ENCODE measurements at regions not wholly inside any gene's neighbourhood (a gene's known extent, or its start where the extent isn't known, plus 50 kb on each side); places are given as distances from the start of the nearest gene placed in this dataset.

DNA sequence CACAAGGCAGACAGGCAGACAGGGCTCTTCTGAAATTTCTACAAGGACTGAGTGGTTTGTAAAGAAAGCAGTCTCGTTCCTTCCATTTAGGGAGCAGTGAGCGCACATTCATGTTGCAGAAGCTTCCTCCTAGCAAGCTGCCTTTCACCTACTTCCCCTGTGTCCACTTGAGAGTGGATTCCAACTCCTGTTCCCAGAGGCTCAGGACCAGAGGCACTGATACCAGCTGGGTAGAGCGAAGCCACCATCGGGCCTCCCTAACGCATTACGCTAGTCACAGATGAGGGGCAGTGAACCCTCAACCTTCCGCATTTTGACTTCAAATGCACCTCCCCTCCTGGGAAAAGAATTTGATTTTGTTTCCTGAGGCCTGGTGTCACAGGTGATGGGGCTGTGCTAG is 215.8 kb downstream of the SIPA1L2 start:
- Histone ChIP-seq H3K27me3 (ENCODE audit: low read length) (no peaks in the 10 kb centered on the region), H3K27ac (ENCODE audit: low read length) (no peak overlapping the region), H3K9me2 (replicated peaks; ENCODE audit: low read length) (no peaks in the 10 kb centered on the region), H3K4me3 (ENCODE audit: low read length) (no peak overlapping the region), H3K79me2 (ENCODE audit: low read length) (no peaks in the 10 kb centered on the region), H3F3A (ENCODE audit: low read length, unreplicated experiment) (no peaks in the 10 kb centered on the region), H4K20me1 (ENCODE audit: low read length) (no peaks in the 10 kb centered on the region), H2AFZ (ENCODE audit: low read length) (no peak overlapping the region), H3K4me1 (ENCODE audit: insufficient read depth, low read length) (peaks cover 14% of the 10 kb centered on the region), H3K4me2 (ENCODE audit: low read length) (no peak overlapping the region), H3K9me3 (ENCODE audit: low read length) (peaks cover 10% of the 10 kb centered on the region; the same call in 1 of the 2 replicates), H3K9ac (ENCODE audit: low read length) (no peak overlapping the region), H3K36me3 (ENCODE audit: low read depth, low read length) (peaks cover 5% of the 10 kb centered on the region)
- ATAC-seq (no peak), DNase-seq (no peak)
- TF ChIP-seq, protein P1, sequence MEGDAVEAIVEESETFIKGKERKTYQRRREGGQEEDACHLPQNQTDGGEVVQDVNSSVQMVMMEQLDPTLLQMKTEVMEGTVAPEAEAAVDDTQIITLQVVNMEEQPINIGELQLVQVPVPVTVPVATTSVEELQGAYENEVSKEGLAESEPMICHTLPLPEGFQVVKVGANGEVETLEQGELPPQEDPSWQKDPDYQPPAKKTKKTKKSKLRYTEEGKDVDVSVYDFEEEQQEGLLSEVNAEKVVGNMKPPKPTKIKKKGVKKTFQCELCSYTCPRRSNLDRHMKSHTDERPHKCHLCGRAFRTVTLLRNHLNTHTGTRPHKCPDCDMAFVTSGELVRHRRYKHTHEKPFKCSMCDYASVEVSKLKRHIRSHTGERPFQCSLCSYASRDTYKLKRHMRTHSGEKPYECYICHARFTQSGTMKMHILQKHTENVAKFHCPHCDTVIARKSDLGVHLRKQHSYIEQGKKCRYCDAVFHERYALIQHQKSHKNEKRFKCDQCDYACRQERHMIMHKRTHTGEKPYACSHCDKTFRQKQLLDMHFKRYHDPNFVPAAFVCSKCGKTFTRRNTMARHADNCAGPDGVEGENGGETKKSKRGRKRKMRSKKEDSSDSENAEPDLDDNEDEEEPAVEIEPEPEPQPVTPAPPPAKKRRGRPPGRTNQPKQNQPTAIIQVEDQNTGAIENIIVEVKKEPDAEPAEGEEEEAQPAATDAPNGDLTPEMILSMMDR (conservative IDR thresholded peaks at IDR 0.05; ENCODE audit: low read depth, low read length), result no peak
- no peak for TF ChIP-seq EZH2 (IDR thresholded peaks at IDR 0.05; ENCODE audit: low read length, unreplicated experiment)
- no peak for TF ChIP-seq EZH2phosphoT487 (IDR thresholded peaks at IDR 0.05; ENCODE audit: borderline replicate concordance, low read length)
- intact Hi-C loops (cut with micrococcal nuclease), result no loop called here
- ChIA-PET POLR2A (ENCODE audit: unreplicated experiment) (no interaction called here), CTCF (no interaction called here)
- BruUV-seq (replicated peaks), result no TSS peak

DNA sequence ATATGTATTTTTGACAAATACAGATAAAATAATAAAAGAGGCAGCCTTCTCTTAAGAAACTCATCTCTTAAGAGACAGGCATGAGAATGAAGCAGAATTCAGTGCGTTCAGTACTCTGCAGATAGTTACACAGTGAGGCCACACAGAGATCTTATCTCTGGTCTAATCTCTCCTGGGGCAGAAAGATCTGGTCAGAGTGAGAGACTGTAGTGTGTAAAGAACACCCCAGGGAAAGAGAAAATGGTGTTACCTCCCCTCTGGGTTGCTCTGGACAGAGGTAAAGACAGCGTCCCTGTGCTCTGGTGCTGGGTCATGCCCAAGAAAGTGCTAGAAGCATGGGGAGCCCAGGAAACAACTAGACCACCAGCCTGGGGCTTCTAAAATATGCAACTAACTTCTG is 216.3 kb downstream of the SIPA1L2 start:
- peaks cover 14% of the 10 kb centered on the region for H3K4me1 ChIP-seq (ENCODE audit: insufficient read depth, low read length)
- peaks cover 6% of the 10 kb centered on the region for H3K36me3 ChIP-seq (ENCODE audit: low read depth, low read length)
- H3F3A ChIP-seq (ENCODE audit: low read length, unreplicated experiment), result no peaks in the 10 kb centered on the region
- no peak overlapping the region for H3K4me3 ChIP-seq (ENCODE audit: low read length)
- intact Hi-C loops (cut with micrococcal nuclease), result no loop called here
- H3K27me3 ChIP-seq (ENCODE audit: low read length), result no peaks in the 10 kb centered on the region
- CTCF ChIA-PET, result no interaction called here
- H3K27ac ChIP-seq (ENCODE audit: low read length), result no peak overlapping the region
- DNase-seq (no peak), ATAC-seq (no peak)
- H3K79me2 ChIP-seq (ENCODE audit: low read length), result no peaks in the 10 kb centered on the region
- TF ChIP-seq, protein P1 (conservative IDR thresholded peaks at IDR 0.05; ENCODE audit: low read depth, low read length), result no peak
- TF ChIP-seq EZH2 (IDR thresholded peaks at IDR 0.05; ENCODE audit: low read length, unreplicated experiment) (no peak), EZH2phosphoT487 (IDR thresholded peaks at IDR 0.05; ENCODE audit: borderline replicate concordance, low read length) (no peak)
- H3K9ac ChIP-seq (ENCODE audit: low read length), result no peak overlapping the region
- no peaks in the 10 kb centered on the region for H3K9me2 ChIP-seq (replicated peaks; ENCODE audit: low read length)
- POLR2A ChIA-PET (ENCODE audit: unreplicated experiment), result no interaction called here
- BruUV-seq (replicated peaks), result no TSS peak
- no peak overlapping the region for H2AFZ ChIP-seq (ENCODE audit: low read length)
- peaks cover 10% of the 10 kb centered on the region; the same call in 1 of the 2 replicates for H3K9me3 ChIP-seq (ENCODE audit: low read length)
- no peak overlapping the region for H3K4me2 ChIP-seq (ENCODE audit: low read length)
- H4K20me1 ChIP-seq (ENCODE audit: low read length), result no peaks in the 10 kb centered on the region

DNA sequence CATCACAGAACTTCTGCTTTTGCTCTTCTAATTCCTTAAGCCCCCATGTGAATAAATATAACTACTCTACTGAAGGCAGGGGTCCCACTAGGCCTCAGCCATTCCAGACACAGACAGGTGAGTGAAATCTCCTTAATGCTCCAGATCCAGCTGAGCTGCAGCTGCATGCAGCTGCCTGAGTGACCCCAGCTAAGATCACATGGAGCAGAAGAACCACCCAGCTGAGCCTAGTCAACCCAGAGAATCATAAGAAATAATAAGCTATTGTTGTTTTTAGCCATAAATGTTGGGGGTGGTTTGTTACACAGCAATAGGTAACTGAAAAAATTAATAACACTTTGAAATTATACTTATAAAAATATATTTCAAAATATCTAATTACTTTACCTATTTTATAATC is 220.3 kb downstream of the SIPA1L2 start:
- H3K4me2 ChIP-seq (ENCODE audit: low read length), result no peak overlapping the region
- H3K79me2 ChIP-seq (ENCODE audit: low read length), result no peaks in the 10 kb centered on the region
- H3K4me1 ChIP-seq (ENCODE audit: insufficient read depth, low read length), result no peaks in the 10 kb centered on the region
- BruUV-seq (replicated peaks), result no TSS peak
- H4K20me1 ChIP-seq (ENCODE audit: low read length), result no peaks in the 10 kb centered on the region
- intact Hi-C loops (cut with micrococcal nuclease), result no loop called here
- DNase-seq (no peak), ATAC-seq (no peak)
- TF ChIP-seq EZH2phosphoT487 (IDR thresholded peaks at IDR 0.05; ENCODE audit: borderline replicate concordance, low read length) (no peak), EZH2 (IDR thresholded peaks at IDR 0.05; ENCODE audit: low read length, unreplicated experiment) (no peak)
- TF ChIP-seq, protein P1 (conservative IDR thresholded peaks at IDR 0.05; ENCODE audit: low read depth, low read length), result no peak
- H2AFZ ChIP-seq (ENCODE audit: low read length), result no peak overlapping the region
- H3K36me3 ChIP-seq (ENCODE audit: low read depth, low read length), result peaks cover 6% of the 10 kb centered on the region
- H3K9ac ChIP-seq (ENCODE audit: low read length), result no peak overlapping the region
- H3K4me3 ChIP-seq (ENCODE audit: low read length), result no peak overlapping the region
- no peaks in the 10 kb centered on the region for H3K9me2 ChIP-seq (replicated peaks; ENCODE audit: low read length)
- H3K27ac ChIP-seq (ENCODE audit: low read length), result no peak overlapping the region
- no peaks in the 10 kb centered on the region for H3K27me3 ChIP-seq (ENCODE audit: low read length)
- no peaks in the 10 kb centered on the region for H3F3A ChIP-seq (ENCODE audit: low read length, unreplicated experiment)
- ChIA-PET POLR2A (ENCODE audit: unreplicated experiment) (no interaction called here), CTCF (no interaction called here)
- H3K9me3 ChIP-seq (ENCODE audit: low read length), result peaks cover 10% of the 10 kb centered on the region; the same call in 1 of the 2 replicates

Data from PC-3 (cell line).